Gastrocnemius medialis (tissue), 4 donors: ENCODE measurements at regions not wholly inside any gene's neighbourhood (a gene's known extent, or its start where the extent isn't known, plus 50 kb on each side); places are given as distances from the start of the nearest gene placed in this dataset.
"Not testable (repeated sequence)": the region's sequence is repeated elsewhere in the genome, so short reads cannot be mapped to it uniquely, and the experiment has no call there.

ENCODE experiments used
- CTCF ChIP-seq, 5 experiments: fragments of 450-650 bp in 3 of 5; fragments of 200-600 bp in 2 of 5; sonication (generic) in 2 of 5; IDR thresholded peaks in 4 of 5; conservative IDR thresholded peaks in 1 of 5; 1 replicate in 4 of 5; 2 replicates in 1 of 5; pipeline ENCODE4 v1.5.1; 2016 to 2019; ENCODE audit warnings: antibody characterized with exemption in 5 of 5, mild to moderate bottlenecking in 3 of 5, moderate library complexity in 3 of 5
- POLR2A ChIP-seq, 2 donors: fragments of 450-650 bp; IDR thresholded peaks; one replicate each; pipeline ENCODE4 v1.6.1; 2017; ENCODE audit warnings: antibody characterized with exemption in 2 of 2, mild to moderate bottlenecking in 2 of 2, moderate library complexity in 2 of 2

DNA sequence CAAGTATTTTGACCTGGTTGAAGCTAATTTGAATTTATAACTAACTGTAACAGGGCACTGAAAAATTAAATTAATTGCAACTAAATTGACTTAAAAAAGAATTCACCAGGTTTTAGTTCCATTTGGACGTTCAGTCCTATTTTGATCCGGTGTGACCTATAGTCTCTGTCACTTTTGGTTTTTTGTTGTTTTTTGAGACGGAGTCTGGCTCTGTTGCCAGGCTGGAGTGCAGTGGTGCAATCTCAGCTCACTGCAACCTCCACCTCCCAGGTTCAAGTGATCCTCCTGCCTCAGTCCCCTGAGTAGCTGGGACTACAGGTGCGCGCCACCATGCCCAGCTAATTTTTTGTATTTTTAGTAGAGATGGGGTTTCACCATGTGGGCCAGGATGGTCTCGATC is 91.2 kb downstream of the GADD45G start:
- TF ChIP-seq CTCF (IDR thresholded peaks at IDR 0.05 in 4 of 5, conservative IDR thresholded peaks at IDR 0.05 in 1 of 5); POLR2A (IDR thresholded peaks at IDR 0.05): not testable (repeated sequence)
